ENCODE measurements at regions not wholly inside any gene's neighbourhood (a gene's known extent, or its start where the extent isn't known, plus 50 kb on each side); places are given as distances from the start of the nearest gene placed in this dataset.
"Not testable (repeated sequence)": the region's sequence is repeated elsewhere in the genome, so short reads cannot be mapped to it uniquely, and the experiment has no call there.

DNA sequence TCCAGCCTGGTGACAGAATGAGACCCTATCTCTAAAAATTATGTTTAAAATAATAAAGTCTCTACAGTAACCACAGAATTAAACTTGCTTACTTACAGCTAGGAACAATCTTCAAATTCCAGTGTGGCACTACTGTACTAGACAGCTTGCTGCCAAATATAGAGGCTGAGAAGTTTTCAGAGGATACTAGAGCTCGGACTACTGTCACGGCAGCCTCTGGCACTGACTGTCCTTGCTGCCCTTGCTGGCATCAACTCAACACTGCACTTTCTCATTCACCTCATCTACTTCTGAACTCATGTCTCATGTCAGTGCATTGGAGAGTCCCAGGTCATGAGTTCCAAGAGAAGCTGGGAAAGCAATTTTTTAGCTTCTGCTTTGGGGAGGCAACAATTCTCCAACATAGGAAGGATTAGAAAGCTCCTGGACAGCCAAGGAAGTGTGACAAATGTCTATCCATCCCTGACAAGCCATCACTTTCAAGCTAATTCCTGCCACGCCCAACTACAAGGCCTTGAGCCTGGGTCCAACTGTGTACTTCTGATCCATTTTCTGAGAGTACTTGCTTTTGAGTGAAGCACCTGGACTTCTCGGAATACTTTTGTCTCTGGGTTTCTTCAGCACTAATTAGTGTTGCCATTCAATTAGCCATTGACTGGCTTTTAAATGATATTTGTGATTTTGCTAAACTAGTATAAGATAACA is 98.6 kb upstream of the NR3C2 start:
- no peaks in the 10 kb centered on the region for H3K79me2 ChIP-seq (ENCODE audit: insufficient read depth, low read length)
- no peaks in the 10 kb centered on the region for H3K36me3 ChIP-seq (ENCODE audit: insufficient read depth, low read length)
- DNase-seq (no peak), ATAC-seq (ENCODE audit: insufficient read depth, low read depth) (no peak)
- H3K27me3 ChIP-seq (ENCODE audit: insufficient read depth, low read length, poor library complexity), result no peaks in the 10 kb centered on the region
- H3K27ac ChIP-seq (ENCODE audit: low read length), result no peak overlapping the region
- TF ChIP-seq EZH2 (IDR thresholded peaks at IDR 0.05; ENCODE audit: borderline replicate concordance, low read depth, low read length, severe bottlenecking), result no peak
- TF ChIP-seq, protein P1, sequence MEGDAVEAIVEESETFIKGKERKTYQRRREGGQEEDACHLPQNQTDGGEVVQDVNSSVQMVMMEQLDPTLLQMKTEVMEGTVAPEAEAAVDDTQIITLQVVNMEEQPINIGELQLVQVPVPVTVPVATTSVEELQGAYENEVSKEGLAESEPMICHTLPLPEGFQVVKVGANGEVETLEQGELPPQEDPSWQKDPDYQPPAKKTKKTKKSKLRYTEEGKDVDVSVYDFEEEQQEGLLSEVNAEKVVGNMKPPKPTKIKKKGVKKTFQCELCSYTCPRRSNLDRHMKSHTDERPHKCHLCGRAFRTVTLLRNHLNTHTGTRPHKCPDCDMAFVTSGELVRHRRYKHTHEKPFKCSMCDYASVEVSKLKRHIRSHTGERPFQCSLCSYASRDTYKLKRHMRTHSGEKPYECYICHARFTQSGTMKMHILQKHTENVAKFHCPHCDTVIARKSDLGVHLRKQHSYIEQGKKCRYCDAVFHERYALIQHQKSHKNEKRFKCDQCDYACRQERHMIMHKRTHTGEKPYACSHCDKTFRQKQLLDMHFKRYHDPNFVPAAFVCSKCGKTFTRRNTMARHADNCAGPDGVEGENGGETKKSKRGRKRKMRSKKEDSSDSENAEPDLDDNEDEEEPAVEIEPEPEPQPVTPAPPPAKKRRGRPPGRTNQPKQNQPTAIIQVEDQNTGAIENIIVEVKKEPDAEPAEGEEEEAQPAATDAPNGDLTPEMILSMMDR (IDR thresholded peaks at IDR 0.05; ENCODE audit: borderline replicate concordance, extremely low read depth, low read length, poor library complexity, severe bottlenecking), result no peak
- no peak overlapping the region for H2AFZ ChIP-seq (ENCODE audit: low read depth, low read length)
- H3K9ac ChIP-seq (ENCODE audit: low read depth, low read length), result no peak overlapping the region
- H3K4me1 ChIP-seq (ENCODE audit: insufficient read depth, low read length), result no peaks in the 10 kb centered on the region
- no peak overlapping the region for H3K4me3 ChIP-seq (ENCODE audit: low read depth in 1 of 2, low read length in 2 of 2)
- H3K9me3 ChIP-seq (ENCODE audit: insufficient read depth, low read length, severe bottlenecking), result no peaks in the 10 kb centered on the region
- H4K20me1 ChIP-seq (ENCODE audit: insufficient read depth, low read length), result no peaks in the 10 kb centered on the region
- no peak overlapping the region for H3K4me2 ChIP-seq (ENCODE audit: insufficient read depth, low read length)

DNA sequence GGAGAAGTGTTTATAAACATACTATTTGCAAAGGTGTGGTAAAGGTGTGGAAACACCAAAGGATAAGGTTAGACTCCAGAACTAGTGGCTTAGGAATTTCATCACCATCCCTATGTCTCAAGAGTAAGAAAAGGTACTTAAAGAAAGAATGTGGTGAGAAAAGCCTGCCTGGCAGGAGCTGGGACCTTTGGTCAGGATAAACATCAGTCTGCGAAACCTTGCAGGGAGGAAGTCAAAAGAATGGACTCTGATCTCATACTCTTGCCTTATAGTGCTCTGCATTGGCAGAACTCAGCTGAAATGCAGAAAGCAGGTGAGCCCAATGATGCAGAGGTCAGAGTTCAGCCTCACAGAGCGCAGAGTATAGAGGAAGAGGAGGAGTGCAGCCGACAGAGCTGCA is 97.2 kb upstream of the NR3C2 start:
- Histone ChIP-seq H3K4me3 (ENCODE audit: low read depth in 1 of 2, low read length in 2 of 2) (no peak overlapping the region), H3K36me3 (ENCODE audit: insufficient read depth, low read length) (no peaks in the 10 kb centered on the region), H3K79me2 (ENCODE audit: insufficient read depth, low read length) (no peaks in the 10 kb centered on the region), H3K4me2 (ENCODE audit: insufficient read depth, low read length) (no peak overlapping the region), H4K20me1 (ENCODE audit: insufficient read depth, low read length) (no peaks in the 10 kb centered on the region), H3K27me3 (ENCODE audit: insufficient read depth, low read length, poor library complexity) (no peaks in the 10 kb centered on the region), H3K4me1 (ENCODE audit: insufficient read depth, low read length) (no peaks in the 10 kb centered on the region), H3K9ac (ENCODE audit: low read depth, low read length) (no peak overlapping the region), H3K27ac (ENCODE audit: low read length) (no peak overlapping the region), H3K9me3 (ENCODE audit: insufficient read depth, low read length, severe bottlenecking) (no peaks in the 10 kb centered on the region), H2AFZ (ENCODE audit: low read depth, low read length) (no peak overlapping the region)
- TF ChIP-seq, protein P1 (IDR thresholded peaks at IDR 0.05; ENCODE audit: borderline replicate concordance, extremely low read depth, low read length, poor library complexity, severe bottlenecking), result no peak
- TF ChIP-seq EZH2 (IDR thresholded peaks at IDR 0.05; ENCODE audit: borderline replicate concordance, low read depth, low read length, severe bottlenecking), result no peak
- ATAC-seq (ENCODE audit: insufficient read depth, low read depth), result no peak
- no peak for DNase-seq

DNA sequence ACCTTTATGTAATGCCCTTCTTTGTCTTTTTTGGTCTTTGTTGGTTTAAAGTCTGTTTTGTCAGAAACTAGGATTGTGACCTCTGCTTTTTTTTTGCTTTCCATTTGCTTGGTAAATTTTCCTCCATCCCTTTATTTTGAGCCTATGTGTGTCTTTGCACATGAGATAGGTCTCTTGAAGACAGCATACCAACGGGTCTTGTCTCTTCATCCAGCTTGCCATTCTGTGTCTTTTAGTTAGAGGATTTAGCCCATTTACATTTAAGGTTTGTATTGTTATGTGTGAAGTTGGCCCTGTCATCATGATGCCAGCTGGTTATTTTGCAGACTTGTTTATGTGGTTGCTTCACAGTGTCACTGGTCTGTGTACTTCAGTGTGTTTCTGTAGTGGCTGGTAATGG is 91.6 kb upstream of the NR3C2 start:
- not testable (repeated sequence) for H3K4me1 ChIP-seq (ENCODE audit: insufficient read depth, low read length); ATAC-seq (ENCODE audit: insufficient read depth, low read depth); H3K27me3 ChIP-seq (ENCODE audit: insufficient read depth, low read length, poor library complexity); H3K9ac ChIP-seq (ENCODE audit: low read depth, low read length); H3K27ac ChIP-seq (ENCODE audit: low read length); H4K20me1 ChIP-seq (ENCODE audit: insufficient read depth, low read length); H3K79me2 ChIP-seq (ENCODE audit: insufficient read depth, low read length); H3K4me2 ChIP-seq (ENCODE audit: insufficient read depth, low read length); H3K9me3 ChIP-seq (ENCODE audit: insufficient read depth, low read length, severe bottlenecking); H3K4me3 ChIP-seq (ENCODE audit: low read depth in 1 of 2, low read length in 2 of 2); H2AFZ ChIP-seq (ENCODE audit: low read depth, low read length); H3K36me3 ChIP-seq (ENCODE audit: insufficient read depth, low read length); DNase-seq

DNA sequence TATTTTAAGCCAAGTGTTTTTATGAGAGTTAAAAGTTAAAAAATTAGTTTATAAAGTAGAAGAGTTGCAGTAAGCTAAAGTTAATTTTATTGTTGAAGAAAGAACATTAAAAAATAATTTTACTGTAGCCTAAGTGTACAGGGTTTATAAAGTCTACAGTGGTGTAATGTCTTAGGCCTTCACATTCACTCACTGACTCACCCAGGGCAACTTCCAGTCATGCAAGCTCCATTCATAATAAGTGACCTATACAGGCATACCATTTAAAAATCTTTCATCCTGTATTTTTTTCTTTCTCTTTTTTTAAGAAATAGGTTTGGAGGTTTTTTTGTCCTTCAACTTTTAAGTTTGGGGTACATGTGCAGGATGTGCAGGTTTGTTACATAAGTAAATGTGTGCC is 87.9 kb upstream of the NR3C2 start:
- no peaks in the 10 kb centered on the region for H4K20me1 ChIP-seq (ENCODE audit: insufficient read depth, low read length)
- H3K4me3 ChIP-seq (ENCODE audit: low read depth in 1 of 2, low read length in 2 of 2), result no peak overlapping the region
- ATAC-seq (ENCODE audit: insufficient read depth, low read depth), result no peak
- no peaks in the 10 kb centered on the region for H3K36me3 ChIP-seq (ENCODE audit: insufficient read depth, low read length)
- no peaks in the 10 kb centered on the region for H3K9me3 ChIP-seq (ENCODE audit: insufficient read depth, low read length, severe bottlenecking)
- H3K27me3 ChIP-seq (ENCODE audit: insufficient read depth, low read length, poor library complexity), result no peaks in the 10 kb centered on the region
- no peaks in the 10 kb centered on the region for H3K4me1 ChIP-seq (ENCODE audit: insufficient read depth, low read length)
- no peak overlapping the region for H3K4me2 ChIP-seq (ENCODE audit: insufficient read depth, low read length)
- no peak overlapping the region for H3K27ac ChIP-seq (ENCODE audit: low read length)
- H3K9ac ChIP-seq (ENCODE audit: low read depth, low read length), result no peak overlapping the region
- no peak for TF ChIP-seq EZH2 (IDR thresholded peaks at IDR 0.05; ENCODE audit: borderline replicate concordance, low read depth, low read length, severe bottlenecking)
- TF ChIP-seq, protein P1 (IDR thresholded peaks at IDR 0.05; ENCODE audit: borderline replicate concordance, extremely low read depth, low read length, poor library complexity, severe bottlenecking), result no peak
- no peak overlapping the region for H2AFZ ChIP-seq (ENCODE audit: low read depth, low read length)
- H3K79me2 ChIP-seq (ENCODE audit: insufficient read depth, low read length), result no peaks in the 10 kb centered on the region
- no peak for DNase-seq
